ENCODE measurements at regions not wholly inside any gene's neighbourhood (a gene's known extent, or its start where the extent isn't known, plus 50 kb on each side); places are given as distances from the start of the nearest gene placed in this dataset.

DNA sequence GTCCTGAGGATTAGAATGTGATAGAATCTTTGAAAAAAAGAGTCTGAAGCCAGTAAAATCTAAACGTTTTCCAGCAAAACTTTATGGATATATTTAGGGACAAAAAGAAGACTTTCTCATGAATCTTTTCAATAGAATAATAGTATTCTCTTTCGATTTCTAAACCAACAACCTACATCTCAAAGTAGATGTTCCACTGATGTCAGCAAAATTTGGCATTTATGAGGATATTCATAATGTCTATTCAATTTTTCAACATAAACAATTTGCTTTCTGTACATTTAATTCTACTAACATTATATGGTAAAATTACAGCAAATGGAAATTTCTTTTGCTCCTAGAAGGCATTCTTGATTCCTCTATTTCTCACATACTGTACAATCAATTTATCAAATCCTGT lies 886.5 kb downstream of the CENPC start:
- TF ChIP-seq CTCF (IDR thresholded peaks at IDR 0.05; ENCODE audit: low read length) (no peak), EZH2 (optimal IDR thresholded peaks at IDR 0.05; ENCODE audit: low read depth, low read length) (no peak), EZH2phosphoT487 (IDR thresholded peaks at IDR 0.05; ENCODE audit: low read length) (no peak)

All from MM.1S (cell line).